ENCODE measurements at regions not wholly inside any gene's neighbourhood (a gene's known extent, or its start where the extent isn't known, plus 50 kb on each side); places are given as distances from the start of the nearest gene placed in this dataset.

GRCh38 chr18:78583739-78584458 lies 395.7 kb upstream of the SALL3 start:
- no peak for TF ChIP-seq CTCF (conservative IDR thresholded peaks at IDR 0.05)
- peaks cover 15% of the 10 kb centered on the region for H3K4me1 Mint-ChIP-seq
- DNase-seq (ENCODE audit: low read depth, low spot score) = no peak
- no peak overlapping the region for H3K4me3 Mint-ChIP-seq
- peaks cover 2% of the 10 kb centered on the region for H3K9me3 Mint-ChIP-seq
- H3K27me3 Mint-ChIP-seq (ENCODE audit: low read depth) = no peaks in the 10 kb centered on the region
- H3K36me3 Mint-ChIP-seq (ENCODE audit: low read depth) = no peaks in the 10 kb centered on the region
- H3K27ac Mint-ChIP-seq (ENCODE audit: unreplicated experiment) = no peak overlapping the region

GRCh38 chr18:78584459-78585022 lies 395.1 kb upstream of the SALL3 start:
- Mint-ChIP-seq H3K36me3 (ENCODE audit: low read depth) (no peaks in the 10 kb centered on the region), H3K4me3 (no peak overlapping the region), H3K27ac (ENCODE audit: unreplicated experiment) (no peak overlapping the region), H3K9me3 (no peaks in the 10 kb centered on the region), H3K4me1 (peaks cover 20% of the 10 kb centered on the region), H3K27me3 (ENCODE audit: low read depth) (no peaks in the 10 kb centered on the region)
- TF ChIP-seq CTCF (conservative IDR thresholded peaks at IDR 0.05) = no peak
- no peak for DNase-seq (ENCODE audit: low read depth, low spot score)

GRCh38 chr18:78586586-78586985 lies 393.0 kb upstream of the SALL3 start:
- Mint-ChIP-seq H3K36me3 (ENCODE audit: low read depth) (no peaks in the 10 kb centered on the region), H3K4me3 (no peak overlapping the region), H3K27ac (ENCODE audit: unreplicated experiment) (no peak overlapping the region), H3K4me1 (peaks cover 24% of the 10 kb centered on the region), H3K9me3 (no peaks in the 10 kb centered on the region), H3K27me3 (ENCODE audit: low read depth) (no peaks in the 10 kb centered on the region)
- TF ChIP-seq CTCF (conservative IDR thresholded peaks at IDR 0.05) = no peak
- no peak for DNase-seq (ENCODE audit: low read depth, low spot score)

- H3K27me3 Mint-ChIP-seq (ENCODE audit: low read depth) = no peaks in the 10 kb centered on the region
- peak overlapping the region; percentile 58 for H3K27ac Mint-ChIP-seq (ENCODE audit: unreplicated experiment)
- no peak for DNase-seq (ENCODE audit: low read depth, low spot score)
- no peaks in the 10 kb centered on the region for H3K36me3 Mint-ChIP-seq (ENCODE audit: low read depth)
- peaks cover 2% of the 10 kb centered on the region for H3K9me3 Mint-ChIP-seq
- H3K4me1 Mint-ChIP-seq = peaks cover 24% of the 10 kb centered on the region
- TF ChIP-seq CTCF (conservative IDR thresholded peaks at IDR 0.05) = no peak
- H3K4me3 Mint-ChIP-seq = no peak overlapping the region
Measured at GRCh38 chr18:78587096-78587495, 392.5 kb upstream of the SALL3 start.

- Mint-ChIP-seq H3K27ac (ENCODE audit: unreplicated experiment) (peak overlapping the region; percentile 58), H3K36me3 (ENCODE audit: low read depth) (no peaks in the 10 kb centered on the region), H3K27me3 (ENCODE audit: low read depth) (no peaks in the 10 kb centered on the region), H3K9me3 (peaks cover 2% of the 10 kb centered on the region), H3K4me3 (no peak overlapping the region), H3K4me1 (peaks cover 24% of the 10 kb centered on the region)
- DNase-seq (ENCODE audit: low read depth, low spot score) = no peak
- no peak for TF ChIP-seq CTCF (conservative IDR thresholded peaks at IDR 0.05)
Measured at GRCh38 chr18:78587626-78588600, 391.7 kb upstream of the SALL3 start.

All from neural crest cell (in vitro differentiated cells).